Right ventricle myocardium superior (tissue), 1 donor: ENCODE measurements at regions not wholly inside any gene's neighbourhood (a gene's known extent, or its start where the extent isn't known, plus 50 kb on each side); places are given as distances from the start of the nearest gene placed in this dataset.
"Not testable (repeated sequence)": the region's sequence is repeated elsewhere in the genome, so short reads cannot be mapped to it uniquely, and the experiment has no call there.

Source experiments
- ATAC-seq: fragments of 200-7000 bp; cut with Tn5 transposase; one replicate; pipeline ENCODE4 v1.9.1; 2020; ENCODE audit warnings: mild to moderate bottlenecking; ENCODE audit not compliant: poor library complexity
- DNase-seq: peaks from one replicate; pipeline ENCODE4 v3.0.0-alpha.2; 2020
- intact Hi-C: fragments of 100-400 bp; cut with DNase I; formaldehyde crosslinking; loops from one replicate; pipeline ENCODE4 v1.11.2; 2022
- donor health status: DM: no; HTN: yes; CAD: no; lungs with severe emphysema.

DNA sequence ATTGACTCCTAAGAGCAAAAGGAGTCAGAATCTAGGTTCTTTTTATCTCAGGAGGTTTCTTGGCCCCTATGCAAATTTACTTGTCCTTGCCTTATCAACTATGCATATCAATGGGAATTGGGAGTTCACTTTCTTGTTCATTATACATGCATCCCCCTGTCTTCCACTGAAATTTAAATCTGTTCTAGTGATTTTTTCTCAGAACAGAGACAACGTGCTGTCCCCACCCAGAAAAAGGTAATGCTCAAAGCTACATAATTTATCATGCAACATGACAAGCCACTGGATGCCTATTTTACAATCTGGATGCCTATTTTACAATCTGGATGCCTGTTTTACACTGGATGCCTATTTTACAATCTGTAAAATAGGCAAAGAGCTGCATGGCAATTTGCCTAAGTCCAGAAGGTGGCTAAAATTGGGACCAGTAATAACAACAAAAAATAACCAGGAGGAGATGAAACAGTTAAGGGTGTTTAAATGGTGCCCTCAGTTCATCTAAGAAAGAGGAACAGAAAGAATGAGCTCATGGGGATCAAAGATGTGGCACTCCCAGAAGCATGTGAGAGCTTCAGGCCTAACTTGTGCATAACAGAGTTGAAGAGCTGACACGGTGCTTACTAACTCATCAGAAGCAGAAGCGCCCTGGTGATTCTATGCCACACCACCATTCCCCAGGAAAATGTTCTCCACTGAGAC, 537.8 kb upstream of the BOD1L1 start:
- intact Hi-C loops, result no loop called here
- DNase-seq (no peak), ATAC-seq (peak; percentile 49)

DNA sequence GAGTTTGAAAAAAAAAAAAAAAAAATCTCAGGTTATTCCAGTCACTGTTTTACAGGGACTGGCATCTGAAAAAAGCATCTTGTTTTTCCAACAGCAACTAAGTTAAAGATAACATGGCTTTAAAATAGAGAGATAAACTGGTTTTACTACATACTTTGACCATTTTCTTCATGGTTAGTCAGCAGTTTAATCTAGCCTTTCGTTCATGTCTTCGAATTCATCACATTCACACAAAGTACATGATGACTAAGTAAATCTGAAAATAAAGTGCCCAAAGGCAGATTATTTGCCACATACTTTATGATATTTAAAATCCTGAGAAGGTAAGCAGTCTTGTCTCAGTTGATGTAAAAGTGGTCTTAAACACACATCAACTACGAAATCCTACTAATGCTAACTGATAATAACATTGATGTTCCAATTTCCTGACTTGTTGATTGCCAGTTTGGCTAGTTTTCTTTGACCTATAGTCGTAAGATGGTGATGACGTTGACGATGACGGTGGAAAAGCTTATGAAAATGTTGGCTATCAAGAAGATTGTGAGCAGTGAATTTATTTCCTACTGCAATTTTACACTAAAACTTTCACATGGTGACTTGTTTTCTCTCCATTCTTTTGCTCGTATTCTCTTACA, 540.5 kb upstream of the BOD1L1 start:
- intact Hi-C loops, result no loop called here
- ATAC-seq (no peak), DNase-seq (no peak)

DNA sequence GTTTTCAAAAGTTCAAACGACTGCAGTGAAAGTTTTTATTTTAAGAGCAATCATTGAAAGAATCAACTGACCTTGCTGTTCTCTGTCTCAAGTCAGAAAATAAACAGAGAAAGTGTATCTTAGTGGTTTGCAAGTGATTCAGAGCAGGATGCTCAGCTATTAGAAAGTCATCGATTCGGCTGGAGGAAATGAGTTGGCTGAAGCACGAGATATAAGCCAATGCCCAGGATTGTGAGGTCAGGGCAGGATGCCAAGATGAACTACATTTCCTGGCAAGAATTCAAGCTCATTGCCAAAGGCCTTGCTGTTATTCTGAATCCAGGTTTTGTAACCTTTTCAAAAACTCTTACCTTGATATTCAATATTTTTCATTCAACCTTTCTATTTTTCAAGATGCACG, 541.4 kb upstream of the BOD1L1 start:
- DNase-seq (peak; percentile 38), ATAC-seq (peak; percentile 59)
- intact Hi-C loops, result no loop called here

DNA sequence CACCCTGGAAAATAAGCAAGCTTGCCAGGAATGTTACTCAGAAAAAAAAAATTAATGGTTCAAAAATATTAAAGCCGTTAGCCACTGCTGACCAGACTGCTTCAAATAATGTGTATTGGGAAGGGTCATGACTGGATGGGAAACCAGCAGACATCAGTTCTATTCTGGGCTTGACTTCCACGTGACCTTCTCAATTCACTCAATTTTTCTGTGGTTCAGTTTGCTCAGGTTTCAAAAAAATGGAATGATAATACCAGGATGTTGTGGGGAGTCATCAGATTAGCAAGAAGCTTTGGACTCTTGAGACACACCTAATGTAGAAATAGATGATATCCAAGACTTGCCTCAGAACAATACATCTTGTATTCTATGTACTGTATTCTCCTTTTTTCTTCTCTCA, 541.9 kb upstream of the BOD1L1 start:
- intact Hi-C loops, result no loop called here
- ATAC-seq, result no peak

DNA sequence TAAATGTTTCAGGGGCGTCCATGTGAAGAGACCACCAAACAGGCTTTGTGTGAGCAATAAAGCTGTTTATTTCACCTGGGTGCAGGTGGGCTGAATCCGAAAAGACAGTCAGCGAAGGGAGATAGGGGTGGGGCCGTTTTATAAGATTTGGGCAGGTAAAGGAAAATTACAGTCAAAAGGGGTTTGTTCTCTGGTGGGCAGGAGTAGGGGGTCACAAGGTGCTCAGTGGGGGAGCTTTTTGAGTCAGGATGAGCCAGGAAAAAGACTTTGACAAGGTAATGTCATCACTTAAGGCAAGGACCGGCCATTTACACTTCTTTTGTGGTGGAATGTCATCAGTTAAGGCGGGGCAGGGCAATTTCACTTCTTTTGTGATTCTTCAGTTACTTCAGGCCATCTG, 542.4 kb upstream of the BOD1L1 start:
- ATAC-seq, DNase-seq, intact Hi-C loops: not testable (repeated sequence)

More for the DNA sequence above, 541.9 kb upstream of the BOD1L1 start:
- DNase-seq, result no peak

DNA sequence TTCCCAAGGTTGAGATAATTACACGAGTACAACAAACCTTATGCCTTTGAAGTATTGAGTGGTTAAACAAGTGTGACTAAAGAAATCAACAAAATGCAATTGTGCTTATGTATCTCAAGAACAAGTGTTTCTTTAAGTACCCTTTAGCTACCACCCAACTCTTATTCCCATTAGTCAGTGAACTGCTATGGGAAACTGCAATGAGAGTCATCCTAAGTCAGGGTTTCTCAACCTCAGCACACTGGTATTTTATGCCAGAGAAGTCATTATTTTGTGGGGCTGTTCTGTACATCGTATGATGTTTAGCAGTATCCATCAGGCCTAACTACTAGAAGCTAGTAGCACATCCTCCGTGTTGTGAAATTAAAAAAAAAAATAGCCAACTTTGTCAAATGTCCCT, 549.1 kb upstream of the BOD1L1 start:
- no peak for DNase-seq
- intact Hi-C loops, result no loop called here
- no peak for ATAC-seq

DNA sequence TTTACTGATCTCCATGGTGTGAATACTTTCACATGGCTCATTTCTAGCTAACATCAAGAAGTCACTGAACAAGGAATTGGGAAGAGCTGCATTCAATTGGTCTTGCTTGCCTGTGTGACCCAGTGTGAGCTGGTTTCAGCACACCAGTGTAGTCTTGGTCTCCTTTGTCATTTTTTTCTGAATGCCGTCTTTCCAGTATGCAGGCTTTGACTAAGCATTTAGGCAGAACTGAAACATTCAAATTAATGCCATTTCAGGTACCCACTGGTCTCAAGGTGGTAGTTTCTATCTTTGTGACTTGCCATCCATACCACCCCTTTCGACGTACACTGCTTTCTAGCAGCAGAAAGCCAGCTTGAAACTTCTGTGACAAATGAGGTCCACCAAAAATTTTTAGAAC, 550.5 kb upstream of the BOD1L1 start:
- intact Hi-C loops, result no loop called here
- no peak for ATAC-seq
- DNase-seq, result no peak

DNA sequence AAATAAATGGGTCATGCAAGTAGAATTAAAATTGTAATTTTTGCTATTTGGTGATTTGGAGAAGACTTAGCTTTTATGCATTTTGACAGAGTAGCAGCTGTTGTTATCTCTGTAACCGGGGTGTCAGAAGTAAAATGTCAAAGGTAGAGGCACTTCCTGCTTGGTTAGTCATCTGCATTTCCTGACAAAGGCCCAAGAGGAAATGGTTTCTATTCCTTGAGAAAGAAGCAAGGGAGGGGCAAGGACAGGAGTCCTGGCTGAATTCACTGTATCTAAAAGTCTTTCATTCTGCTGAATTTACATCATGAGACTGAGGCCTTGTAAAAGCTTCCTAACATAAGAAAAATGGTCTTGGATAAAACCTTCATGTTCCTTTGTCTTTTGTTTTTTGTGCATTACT, 550.9 kb upstream of the BOD1L1 start:
- DNase-seq (no peak), ATAC-seq (no peak)
- intact Hi-C loops, result no loop called here

DNA sequence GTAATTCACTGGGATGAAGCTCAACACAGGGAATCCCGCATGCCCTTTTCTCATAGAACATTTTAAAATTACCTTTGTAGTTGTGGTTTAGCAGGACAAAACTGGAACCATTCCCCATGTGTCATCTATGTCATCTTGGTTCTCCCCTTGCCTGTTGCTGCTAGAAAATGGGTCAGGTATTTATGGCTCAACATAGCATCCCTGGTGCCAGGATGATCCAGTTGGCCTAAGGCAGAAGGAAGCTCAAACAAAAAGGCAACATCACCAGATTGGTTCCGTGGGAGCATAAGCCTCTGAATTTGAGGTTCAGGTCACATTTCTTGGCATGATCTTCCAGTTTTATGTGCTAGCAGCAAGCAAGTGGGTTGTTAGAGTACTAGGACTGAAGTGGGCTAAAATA, 552.6 kb upstream of the BOD1L1 start:
- intact Hi-C loops, result no loop called here
- ATAC-seq (no peak), DNase-seq (no peak)

DNA sequence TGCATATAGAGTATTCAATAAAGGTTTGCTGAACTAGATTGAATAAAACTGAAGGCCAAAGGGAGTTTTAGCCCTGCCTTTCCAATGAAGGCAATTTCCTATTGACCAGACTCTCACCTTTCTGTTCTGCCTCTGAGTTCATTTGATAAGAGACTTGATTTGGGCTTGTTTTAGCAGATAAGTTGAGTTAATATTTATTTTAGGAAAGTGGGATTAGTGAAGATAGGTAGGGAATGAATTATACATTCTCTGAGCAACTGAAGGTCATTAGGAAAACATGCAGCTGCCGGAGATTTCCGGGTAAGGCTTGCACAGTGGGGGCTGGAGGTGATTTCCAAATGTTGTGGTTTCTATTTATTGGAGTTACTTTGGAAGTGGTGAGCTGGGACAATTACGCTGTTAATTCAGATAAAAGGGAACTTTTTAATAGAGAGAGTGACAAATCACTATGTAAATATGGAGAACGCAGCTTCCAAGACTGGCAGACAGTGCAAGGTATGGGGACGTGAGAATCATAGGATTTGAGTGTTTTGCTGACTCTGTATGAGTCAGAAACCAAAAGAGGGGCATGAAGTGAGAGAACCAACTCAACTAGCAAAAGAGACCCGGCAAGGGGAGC, 553.6 kb upstream of the BOD1L1 start:
- DNase-seq (no peak), ATAC-seq (no peak)
- intact Hi-C loops, result no loop called here

DNA sequence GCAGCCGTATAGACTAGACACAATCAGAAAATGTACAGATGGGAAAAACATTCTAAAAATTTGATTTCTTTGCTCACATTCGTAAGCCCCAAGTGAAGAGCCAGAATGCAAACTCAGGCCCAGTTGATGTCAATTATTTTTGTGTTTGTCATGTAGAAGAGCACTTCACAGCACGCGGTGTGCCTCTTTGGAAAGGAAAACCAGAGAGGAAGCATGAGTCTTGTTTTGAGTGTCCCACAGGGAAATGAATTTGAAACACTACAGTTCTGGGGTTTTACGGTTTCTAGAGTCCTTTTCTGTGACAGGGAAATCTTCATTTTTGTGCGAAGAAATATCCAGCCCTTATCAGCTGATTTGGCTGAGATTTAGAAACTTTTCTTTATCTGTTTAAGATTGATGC, 554.6 kb upstream of the BOD1L1 start:
- no peak for ATAC-seq
- intact Hi-C loops, result no loop called here
- DNase-seq, result no peak

DNA sequence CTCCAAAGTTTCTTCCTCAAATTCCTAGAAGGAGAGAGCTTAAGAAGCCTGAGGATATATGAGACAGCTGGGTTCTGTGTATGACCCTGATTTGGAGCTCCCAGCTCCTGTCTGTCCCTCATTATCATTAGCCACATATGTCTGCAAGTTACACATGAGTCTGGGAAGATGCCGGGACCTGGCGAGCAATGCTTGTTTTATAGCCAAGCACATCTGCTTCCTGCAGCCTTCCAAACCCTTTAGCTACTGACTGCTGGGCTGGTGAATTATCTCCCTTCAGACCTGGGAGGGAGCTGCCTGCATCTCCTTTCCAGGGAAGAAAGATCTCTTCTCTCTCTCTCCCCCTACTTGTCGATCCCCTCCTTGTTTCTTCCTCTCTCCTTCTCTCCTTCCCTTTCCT, 556.7 kb upstream of the BOD1L1 start:
- DNase-seq (peak; percentile 58), ATAC-seq (peak; percentile 34)
- intact Hi-C loops, result no loop called here

DNA sequence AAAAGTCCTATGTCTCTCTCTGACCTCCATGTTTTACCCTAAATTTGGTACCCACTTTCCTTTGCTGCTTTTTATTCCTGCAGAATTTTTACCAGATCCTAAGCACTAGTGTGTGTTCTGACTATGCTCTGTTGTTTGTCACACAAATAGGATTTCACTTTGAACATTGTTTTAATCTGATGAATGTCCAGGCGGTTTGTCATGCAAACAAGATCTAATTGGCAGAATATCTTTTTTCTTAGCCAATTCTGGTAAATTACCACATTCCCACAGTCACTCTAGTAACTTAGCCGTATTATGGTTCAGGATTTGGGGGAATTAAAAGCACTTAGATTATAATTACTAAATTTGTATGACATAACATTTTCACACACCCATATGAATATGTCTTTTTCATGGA, 557.2 kb upstream of the BOD1L1 start:
- intact Hi-C loops, result no loop called here
- DNase-seq (no peak), ATAC-seq (no peak)

DNA sequence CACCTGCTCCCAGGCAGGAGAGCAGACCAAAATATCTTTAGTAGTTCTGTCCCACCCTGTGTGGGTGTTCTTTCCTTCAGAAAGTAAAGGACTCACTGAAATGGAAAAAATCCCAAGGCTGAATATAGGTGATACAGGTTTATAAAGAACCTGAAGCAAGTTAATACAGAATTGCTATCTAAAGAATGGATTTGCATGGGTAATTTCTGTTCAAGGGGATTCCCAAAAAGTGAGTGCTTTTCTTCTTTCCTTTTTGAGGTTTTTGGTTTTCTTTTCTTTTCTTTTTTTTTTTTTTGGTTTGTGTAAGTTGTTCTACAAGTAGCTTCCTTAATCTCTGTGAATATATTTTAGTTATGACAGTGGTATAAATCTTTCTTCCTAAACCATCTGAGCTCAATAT, 560.7 kb upstream of the BOD1L1 start:
- ATAC-seq (no peak), DNase-seq (no peak)
- intact Hi-C loops, result no loop called here

DNA sequence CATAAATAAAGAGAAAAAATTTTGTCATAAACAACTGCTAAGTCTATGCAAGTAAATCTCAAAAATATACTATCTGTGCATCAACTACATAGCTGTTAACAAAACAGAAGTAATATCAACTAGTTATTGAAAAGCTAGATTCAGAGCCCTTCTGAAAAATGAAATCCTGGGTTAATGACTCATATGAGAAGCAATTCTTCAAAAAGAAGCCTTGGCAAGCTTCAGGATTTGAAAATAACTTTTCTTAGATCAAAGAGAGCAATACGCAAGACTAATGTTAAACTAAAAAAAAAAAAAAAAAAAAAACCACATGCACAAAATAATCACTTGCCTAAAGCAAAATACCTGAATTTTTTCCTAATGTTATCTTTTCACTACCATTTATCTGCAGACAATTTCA, 566.1 kb upstream of the BOD1L1 start:
- DNase-seq (no peak), ATAC-seq (no peak)
- intact Hi-C loops, result no loop called here

DNA sequence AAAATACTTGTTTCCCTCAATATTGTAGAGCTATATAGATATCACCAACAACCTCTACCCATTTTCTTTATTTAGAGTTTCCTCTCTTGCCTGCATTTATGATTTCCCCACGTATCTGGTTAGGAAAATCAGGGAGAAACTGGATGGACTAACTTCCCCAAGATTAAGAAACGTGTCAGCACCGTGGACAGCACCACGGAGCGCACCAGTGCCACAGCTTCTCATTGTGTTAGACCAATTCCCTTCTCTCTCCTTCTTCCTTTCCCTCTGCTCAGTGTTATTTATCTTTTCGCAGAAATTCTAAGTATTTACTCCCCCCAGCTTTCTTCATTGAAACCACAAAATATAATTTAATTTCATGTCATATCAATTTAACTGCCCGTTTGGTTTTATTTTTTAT, 568.6 kb upstream of the BOD1L1 start:
- ATAC-seq (no peak), DNase-seq (peak; percentile 60)

DNA sequence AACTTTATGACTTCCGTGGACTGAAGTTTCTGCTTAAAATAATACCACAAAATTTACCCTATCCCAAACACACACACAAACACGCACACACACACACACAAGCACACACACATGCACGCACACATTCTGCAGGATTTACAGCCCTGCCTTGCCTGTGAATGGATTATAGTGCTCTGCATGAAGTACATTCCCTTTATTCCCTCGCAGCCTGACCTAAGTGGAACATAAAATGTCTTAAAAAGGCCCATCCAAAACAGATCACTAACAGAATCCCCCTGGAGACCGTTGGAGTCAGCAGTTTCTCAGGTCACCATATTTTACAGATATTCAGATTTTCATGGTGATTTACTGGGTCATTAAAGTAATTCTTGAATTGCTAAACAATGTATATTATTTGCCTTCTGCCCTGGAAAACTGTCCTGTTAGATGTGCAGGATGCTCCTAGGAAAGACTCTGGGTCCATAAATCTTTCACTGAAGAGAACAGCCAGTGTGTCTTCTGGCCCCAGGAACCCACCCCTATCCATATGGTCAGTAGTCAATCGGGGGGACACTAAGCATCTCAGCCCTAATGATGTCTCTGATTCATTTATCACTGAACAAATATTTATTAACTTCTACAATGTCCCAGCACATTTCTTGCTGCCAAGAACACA, 587.7 kb upstream of the BOD1L1 start:
- intact Hi-C loops, result no loop called here
- no peak for DNase-seq

More for the DNA sequence above, 568.6 kb upstream of the BOD1L1 start:
- intact Hi-C loops, result no loop called here

DNA sequence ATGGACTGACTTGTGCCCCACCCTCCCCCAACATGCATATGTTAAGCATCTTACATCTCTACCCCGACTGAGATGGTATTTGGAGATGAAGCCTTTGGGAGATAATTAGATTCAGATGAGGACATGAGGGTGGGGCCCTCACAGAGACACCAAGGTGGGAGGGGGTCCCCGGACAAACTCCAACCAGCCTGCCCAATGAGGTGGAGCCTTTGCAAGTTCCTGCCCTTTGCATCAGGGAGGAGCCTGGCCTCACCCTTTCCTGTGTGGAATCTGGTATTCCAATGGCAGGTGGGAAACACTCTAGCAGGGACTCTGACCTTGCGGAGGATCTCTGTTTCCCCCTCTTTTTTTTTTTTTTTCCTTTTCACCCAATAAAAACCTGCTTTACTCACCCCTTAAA, 589.9 kb upstream of the BOD1L1 start:
- DNase-seq (no peak), ATAC-seq (no peak)
- intact Hi-C loops, result no loop called here

More for the DNA sequence above, 587.7 kb upstream of the BOD1L1 start:
- ATAC-seq, result no peak

DNA sequence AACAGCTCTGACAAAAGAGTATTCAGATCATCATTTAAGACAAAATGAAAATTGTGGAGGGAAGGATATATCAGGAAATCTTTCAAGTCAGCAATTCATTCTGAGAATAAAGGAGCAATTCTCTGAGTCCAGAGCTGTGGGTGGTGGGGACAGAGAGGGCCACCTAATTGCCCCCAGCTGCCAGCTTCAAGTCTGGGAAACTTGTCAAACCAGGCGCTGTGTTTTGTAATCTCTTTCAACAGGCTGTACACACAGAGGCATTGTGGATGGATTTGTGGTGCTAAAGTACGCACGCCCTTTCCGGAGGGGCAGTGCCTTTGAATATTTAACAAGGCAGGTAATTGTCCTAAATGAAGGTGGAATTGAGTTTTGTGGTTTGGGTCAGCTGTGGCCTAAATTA, 591.1 kb upstream of the BOD1L1 start:
- no peak for DNase-seq
- peak; percentile 43 for ATAC-seq

DNA sequence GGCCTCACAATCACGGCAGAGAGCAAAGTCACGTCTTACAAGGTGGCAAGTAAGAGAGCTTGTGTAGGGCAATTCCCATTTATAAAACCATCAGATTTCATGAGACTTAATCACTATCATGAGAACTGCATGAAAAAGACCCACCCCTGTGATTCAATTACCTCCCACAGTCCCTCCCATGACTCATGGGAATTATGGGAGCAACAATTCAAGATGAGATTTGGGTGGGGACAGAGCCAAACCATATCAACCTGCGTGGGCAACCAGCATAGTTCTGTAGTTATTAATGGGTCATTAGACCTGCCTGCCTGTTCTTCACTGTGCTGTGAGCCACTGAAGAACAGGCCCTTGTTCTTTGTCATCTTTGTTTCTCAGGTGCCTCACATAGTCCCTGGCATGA, 593.7 kb upstream of the BOD1L1 start:
- no peak for ATAC-seq
- intact Hi-C loops, result no loop called here
- no peak for DNase-seq

More for the DNA sequence above, 591.1 kb upstream of the BOD1L1 start:
- intact Hi-C loops, result no loop called here
